Colonic mucosa (tissue), 4 donors: ENCODE measurements at regions not wholly inside any gene's neighbourhood (a gene's known extent, or its start where the extent isn't known, plus 50 kb on each side); places are given as distances from the start of the nearest gene placed in this dataset.

Experiments
- DNase-seq: peaks from one replicate; pipeline ENCODE4 v3.0.0-alpha.2; 2020
- H3K27ac ChIP-seq: fragments of 200-600 bp; one replicate; pipeline ENCODE4 v1.8.0; 2021
- H3K27me3 ChIP-seq: fragments of 200-600 bp; one replicate; pipeline ENCODE4 v1.8.0; 2021
- H3K36me3 ChIP-seq: fragments of 200-600 bp; one replicate; pipeline ENCODE4 v1.8.0; 2021
- H3K4me1 ChIP-seq: fragments of 200-600 bp; one replicate; pipeline ENCODE4 v1.8.0; 2021; ENCODE audit warnings: mild to moderate bottlenecking
- H3K4me3 ChIP-seq: fragments of 200-600 bp; one replicate; pipeline ENCODE4 v1.8.0; 2021
- H3K9ac ChIP-seq, 2 donors: one replicate each; pipeline ENCODE4 v1.7.0; 2013; ENCODE audit warnings: control low read depth in 2 of 2, low read depth in 2 of 2, low read length in 2 of 2
- H3K9me3 ChIP-seq: fragments of 200-600 bp; one replicate; pipeline ENCODE4 v1.8.0; 2021
- intact Hi-C: fragments of 100-400 bp; cut with DNase I; formaldehyde crosslinking; loops from one replicate; pipeline ENCODE4 v1.14.1; 2022
- TF ChIP-seq, protein P1 (sequence below): fragments of 200-600 bp; IDR thresholded peaks from one replicate; pipeline ENCODE4 v1.8.0; 2022; ENCODE audit warnings: antibody characterized with exemption, mild to moderate bottlenecking
- donor health status: healthy.
- donor health status: DM: no; HTN: no; CAD: no.
- donor health status: DM: no; HTN: no; CAD: no.

DNA sequence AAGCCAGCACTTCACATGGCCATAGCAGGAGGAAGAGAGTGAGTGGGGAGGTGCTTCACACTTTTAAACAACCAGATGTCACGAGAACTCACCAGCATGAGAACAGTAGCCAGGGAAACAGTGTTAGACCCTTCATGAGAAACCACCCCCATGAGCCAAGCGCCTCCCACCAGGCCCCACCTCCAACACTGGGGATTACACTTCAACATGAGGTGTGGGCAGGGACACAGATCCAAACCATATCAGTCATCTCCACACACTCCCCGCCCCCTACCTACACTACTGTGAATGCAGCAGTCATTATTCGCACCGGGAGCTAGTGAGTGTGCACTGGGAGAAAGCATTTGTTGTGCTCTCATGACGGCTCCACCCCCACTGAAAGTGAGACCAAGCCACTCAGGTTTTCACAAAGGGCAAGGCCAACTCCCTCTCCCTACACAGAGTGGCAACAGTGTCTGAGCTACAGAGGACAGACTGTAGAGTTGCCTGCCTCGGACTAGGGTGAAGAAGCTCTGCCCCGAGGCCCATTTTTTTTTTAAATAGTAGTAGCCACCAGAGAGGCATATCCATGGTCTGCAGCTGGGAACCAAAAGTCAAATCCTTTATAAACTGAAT is 125.6 kb downstream of the BARHL2 start:
- Histone ChIP-seq H3K4me3 (no peak overlapping the region), H3K9me3 (no peaks in the 10 kb centered on the region), H3K27ac (no peak overlapping the region), H3K4me1 (no peaks in the 10 kb centered on the region), H3K27me3 (no peaks in the 10 kb centered on the region), H3K36me3 (no peaks in the 10 kb centered on the region), H3K9ac (no peak overlapping the region)
- no peak for DNase-seq
- intact Hi-C loops: no loop called here
- TF ChIP-seq, protein P1, sequence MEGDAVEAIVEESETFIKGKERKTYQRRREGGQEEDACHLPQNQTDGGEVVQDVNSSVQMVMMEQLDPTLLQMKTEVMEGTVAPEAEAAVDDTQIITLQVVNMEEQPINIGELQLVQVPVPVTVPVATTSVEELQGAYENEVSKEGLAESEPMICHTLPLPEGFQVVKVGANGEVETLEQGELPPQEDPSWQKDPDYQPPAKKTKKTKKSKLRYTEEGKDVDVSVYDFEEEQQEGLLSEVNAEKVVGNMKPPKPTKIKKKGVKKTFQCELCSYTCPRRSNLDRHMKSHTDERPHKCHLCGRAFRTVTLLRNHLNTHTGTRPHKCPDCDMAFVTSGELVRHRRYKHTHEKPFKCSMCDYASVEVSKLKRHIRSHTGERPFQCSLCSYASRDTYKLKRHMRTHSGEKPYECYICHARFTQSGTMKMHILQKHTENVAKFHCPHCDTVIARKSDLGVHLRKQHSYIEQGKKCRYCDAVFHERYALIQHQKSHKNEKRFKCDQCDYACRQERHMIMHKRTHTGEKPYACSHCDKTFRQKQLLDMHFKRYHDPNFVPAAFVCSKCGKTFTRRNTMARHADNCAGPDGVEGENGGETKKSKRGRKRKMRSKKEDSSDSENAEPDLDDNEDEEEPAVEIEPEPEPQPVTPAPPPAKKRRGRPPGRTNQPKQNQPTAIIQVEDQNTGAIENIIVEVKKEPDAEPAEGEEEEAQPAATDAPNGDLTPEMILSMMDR: no peak

GRCh38 chr1:90580176-90580575 is 136.9 kb downstream of the BARHL2 start:
- peak; percentile 43 for DNase-seq
- H3K9ac ChIP-seq: no peak overlapping the region
- no peaks in the 10 kb centered on the region for H3K27me3 ChIP-seq
- H3K36me3 ChIP-seq: no peaks in the 10 kb centered on the region
- no peak overlapping the region for H3K4me3 ChIP-seq
- no peaks in the 10 kb centered on the region for H3K9me3 ChIP-seq
- TF ChIP-seq, protein P1: no peak
- no peak overlapping the region for H3K27ac ChIP-seq
- H3K4me1 ChIP-seq: no peaks in the 10 kb centered on the region
- intact Hi-C loops: loop anchor here (10.0 kb wide), 1 partner anchor 455 kb away; no protein-coding TSS in a partner anchor

- no peak for DNase-seq
- TF ChIP-seq, protein P1: peak; percentile 58
- H3K9me3 ChIP-seq: no peaks in the 10 kb centered on the region
- no peak overlapping the region for H3K27ac ChIP-seq
- no peaks in the 10 kb centered on the region for H3K4me1 ChIP-seq
- intact Hi-C loops: no loop called here
- no peak overlapping the region for H3K9ac ChIP-seq
- H3K36me3 ChIP-seq: no peaks in the 10 kb centered on the region
- H3K4me3 ChIP-seq: no peak overlapping the region
- no peaks in the 10 kb centered on the region for H3K27me3 ChIP-seq
Observed at GRCh38 chr1:90579212-90579802, 137.8 kb downstream of the BARHL2 start.

GRCh38 chr1:90574692-90575370 is 142.3 kb downstream of the BARHL2 start:
- TF ChIP-seq, protein P1: no peak
- DNase-seq: no peak
- no peak overlapping the region for H3K4me3 ChIP-seq
- no peak overlapping the region for H3K9ac ChIP-seq
- H3K36me3 ChIP-seq: no peaks in the 10 kb centered on the region
- intact Hi-C loops: no loop called here
- H3K4me1 ChIP-seq: no peaks in the 10 kb centered on the region
- no peak overlapping the region for H3K27ac ChIP-seq
- no peaks in the 10 kb centered on the region for H3K27me3 ChIP-seq
- no peaks in the 10 kb centered on the region for H3K9me3 ChIP-seq

DNA sequence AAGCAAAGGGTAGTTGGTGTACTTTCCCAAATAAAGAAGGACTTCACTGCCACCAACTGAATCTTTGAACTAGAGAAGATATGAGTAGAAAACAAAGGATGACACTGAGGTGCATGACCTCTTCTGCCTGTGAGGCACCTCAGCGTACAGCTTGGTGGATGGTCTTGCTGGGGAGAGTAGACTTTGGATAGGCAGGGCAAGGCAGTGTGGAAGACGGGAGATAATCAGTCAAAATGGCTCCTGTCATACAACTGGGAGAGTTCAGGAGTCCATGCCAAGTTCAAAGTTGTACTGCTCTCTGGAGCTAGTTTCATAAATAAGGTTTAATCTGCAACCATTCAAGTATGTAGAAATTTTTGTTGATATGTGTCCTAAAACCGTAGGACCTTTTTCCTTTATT is 143.4 kb downstream of the BARHL2 start:
- no peaks in the 10 kb centered on the region for H3K27me3 ChIP-seq
- no peak overlapping the region for H3K9ac ChIP-seq
- H3K27ac ChIP-seq: no peak overlapping the region
- H3K4me1 ChIP-seq: no peaks in the 10 kb centered on the region
- intact Hi-C loops: no loop called here
- no peak for DNase-seq
- no peaks in the 10 kb centered on the region for H3K36me3 ChIP-seq
- no peaks in the 10 kb centered on the region for H3K9me3 ChIP-seq
- no peak overlapping the region for H3K4me3 ChIP-seq
- TF ChIP-seq, protein P1: no peak
